ENCODE measurements at regions not wholly inside any gene's neighbourhood (a gene's known extent, or its start where the extent isn't known, plus 50 kb on each side); places are given as distances from the start of the nearest gene placed in this dataset.

GRCh38 chr9:71179183-71179582, 57.8 kb upstream of the TRPM3 start:
- TF ChIP-seq, protein P1, sequence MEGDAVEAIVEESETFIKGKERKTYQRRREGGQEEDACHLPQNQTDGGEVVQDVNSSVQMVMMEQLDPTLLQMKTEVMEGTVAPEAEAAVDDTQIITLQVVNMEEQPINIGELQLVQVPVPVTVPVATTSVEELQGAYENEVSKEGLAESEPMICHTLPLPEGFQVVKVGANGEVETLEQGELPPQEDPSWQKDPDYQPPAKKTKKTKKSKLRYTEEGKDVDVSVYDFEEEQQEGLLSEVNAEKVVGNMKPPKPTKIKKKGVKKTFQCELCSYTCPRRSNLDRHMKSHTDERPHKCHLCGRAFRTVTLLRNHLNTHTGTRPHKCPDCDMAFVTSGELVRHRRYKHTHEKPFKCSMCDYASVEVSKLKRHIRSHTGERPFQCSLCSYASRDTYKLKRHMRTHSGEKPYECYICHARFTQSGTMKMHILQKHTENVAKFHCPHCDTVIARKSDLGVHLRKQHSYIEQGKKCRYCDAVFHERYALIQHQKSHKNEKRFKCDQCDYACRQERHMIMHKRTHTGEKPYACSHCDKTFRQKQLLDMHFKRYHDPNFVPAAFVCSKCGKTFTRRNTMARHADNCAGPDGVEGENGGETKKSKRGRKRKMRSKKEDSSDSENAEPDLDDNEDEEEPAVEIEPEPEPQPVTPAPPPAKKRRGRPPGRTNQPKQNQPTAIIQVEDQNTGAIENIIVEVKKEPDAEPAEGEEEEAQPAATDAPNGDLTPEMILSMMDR (IDR thresholded peaks at IDR 0.05; ENCODE audit: low read depth, low read length): no peak
- TF ChIP-seq EZH2phosphoT487 (IDR thresholded peaks at IDR 0.05; ENCODE audit: low read depth): no peak

All from OCI-LY3 (cell line).